ENCODE measurements at regions not wholly inside any gene's neighbourhood (a gene's known extent, or its start where the extent isn't known, plus 50 kb on each side); places are given as distances from the start of the nearest gene placed in this dataset.
"Not testable (repeated sequence)": the region's sequence is repeated elsewhere in the genome, so short reads cannot be mapped to it uniquely, and the experiment has no call there.

GRCh38 chr2:150212722-150213171 is 274.7 kb downstream of the RND3 start:
- in situ Hi-C loops (cut with MboI; ENCODE audit: low sequenced_read_pairs, unreplicated experiment), result no loop called here
- no peak for DNase-seq (ENCODE audit: low spot score)
- TF ChIP-seq CTCF (IDR thresholded peaks at IDR 0.05; ENCODE audit: borderline replicate concordance, control extremely low read depth, extremely low read depth, insufficient read depth, missing control alignments), result no peak

GRCh38 chr2:150211164-150211631 is 276.3 kb downstream of the RND3 start:
- TF ChIP-seq CTCF (IDR thresholded peaks at IDR 0.05; ENCODE audit: borderline replicate concordance, control extremely low read depth, extremely low read depth, insufficient read depth, missing control alignments), result no peak
- DNase-seq (ENCODE audit: low spot score), result no peak
- in situ Hi-C loops (cut with MboI; ENCODE audit: low sequenced_read_pairs, unreplicated experiment), result no loop called here

- DNase-seq (ENCODE audit: low spot score), result no peak
- in situ Hi-C loops (cut with MboI; ENCODE audit: low sequenced_read_pairs, unreplicated experiment), result no loop called here
- TF ChIP-seq CTCF (IDR thresholded peaks at IDR 0.05; ENCODE audit: borderline replicate concordance, control extremely low read depth, extremely low read depth, insufficient read depth, missing control alignments), result no peak
These were observed 277.7 kb downstream of the RND3 start for GRCh38 chr2:150209746-150210145.

GRCh38 chr2:150208689-150209088 is 278.8 kb downstream of the RND3 start:
- in situ Hi-C loops (cut with MboI; ENCODE audit: low sequenced_read_pairs, unreplicated experiment), result no loop called here
- no peak for TF ChIP-seq CTCF (IDR thresholded peaks at IDR 0.05; ENCODE audit: borderline replicate concordance, control extremely low read depth, extremely low read depth, insufficient read depth, missing control alignments)
- no peak for DNase-seq (ENCODE audit: low spot score)

GRCh38 chr2:150207979-150208378 is 279.5 kb downstream of the RND3 start:
- DNase-seq (ENCODE audit: low spot score), result no peak
- in situ Hi-C loops (cut with MboI; ENCODE audit: low sequenced_read_pairs, unreplicated experiment), result no loop called here
- no peak for TF ChIP-seq CTCF (IDR thresholded peaks at IDR 0.05; ENCODE audit: borderline replicate concordance, control extremely low read depth, extremely low read depth, insufficient read depth, missing control alignments)

- no peak for DNase-seq (ENCODE audit: low spot score)
- in situ Hi-C loops (cut with MboI; ENCODE audit: low sequenced_read_pairs, unreplicated experiment), result no loop called here
- TF ChIP-seq CTCF (IDR thresholded peaks at IDR 0.05; ENCODE audit: borderline replicate concordance, control extremely low read depth, extremely low read depth, insufficient read depth, missing control alignments), result no peak
These were observed 283.0 kb downstream of the RND3 start for GRCh38 chr2:150204451-150204850.

GRCh38 chr2:150194816-150195215 is 292.7 kb downstream of the RND3 start:
- in situ Hi-C loops (cut with MboI; ENCODE audit: low sequenced_read_pairs, unreplicated experiment); DNase-seq (ENCODE audit: low spot score): not testable (repeated sequence)
